ENCODE measurements at regions not wholly inside any gene's neighbourhood (a gene's known extent, or its start where the extent isn't known, plus 50 kb on each side); places are given as distances from the start of the nearest gene placed in this dataset.

GRCh38 chr14:25788252-25788651, 738.3 kb upstream of the STXBP6 start:
- TF ChIP-seq, protein P1, sequence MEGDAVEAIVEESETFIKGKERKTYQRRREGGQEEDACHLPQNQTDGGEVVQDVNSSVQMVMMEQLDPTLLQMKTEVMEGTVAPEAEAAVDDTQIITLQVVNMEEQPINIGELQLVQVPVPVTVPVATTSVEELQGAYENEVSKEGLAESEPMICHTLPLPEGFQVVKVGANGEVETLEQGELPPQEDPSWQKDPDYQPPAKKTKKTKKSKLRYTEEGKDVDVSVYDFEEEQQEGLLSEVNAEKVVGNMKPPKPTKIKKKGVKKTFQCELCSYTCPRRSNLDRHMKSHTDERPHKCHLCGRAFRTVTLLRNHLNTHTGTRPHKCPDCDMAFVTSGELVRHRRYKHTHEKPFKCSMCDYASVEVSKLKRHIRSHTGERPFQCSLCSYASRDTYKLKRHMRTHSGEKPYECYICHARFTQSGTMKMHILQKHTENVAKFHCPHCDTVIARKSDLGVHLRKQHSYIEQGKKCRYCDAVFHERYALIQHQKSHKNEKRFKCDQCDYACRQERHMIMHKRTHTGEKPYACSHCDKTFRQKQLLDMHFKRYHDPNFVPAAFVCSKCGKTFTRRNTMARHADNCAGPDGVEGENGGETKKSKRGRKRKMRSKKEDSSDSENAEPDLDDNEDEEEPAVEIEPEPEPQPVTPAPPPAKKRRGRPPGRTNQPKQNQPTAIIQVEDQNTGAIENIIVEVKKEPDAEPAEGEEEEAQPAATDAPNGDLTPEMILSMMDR (IDR thresholded peaks at IDR 0.05) = no peak
- no peak for TF ChIP-seq POLR2A (IDR thresholded peaks at IDR 0.05)
